ENCODE measurements at regions not wholly inside any gene's neighbourhood (a gene's known extent, or its start where the extent isn't known, plus 50 kb on each side); places are given as distances from the start of the nearest gene placed in this dataset.
"Not testable (repeated sequence)": the region's sequence is repeated elsewhere in the genome, so short reads cannot be mapped to it uniquely, and the experiment has no call there.

GRCh38 chr14:21787242-21787641 is 113.6 kb upstream of the OR4E1 start:
- POLR2A ChIA-PET; intact Hi-C loops (cut with micrococcal nuclease); H3K4me2 ChIP-seq (replicated peaks; ENCODE audit: low read depth, low read length, poor library complexity, severe bottlenecking); H3K27ac ChIP-seq (ENCODE audit: low read length in 2 of 2); H3K9ac ChIP-seq (ENCODE audit: low read length); H2AFZ ChIP-seq (ENCODE audit: insufficient read depth, low read depth, low read length, poor library complexity, severe bottlenecking); H4K20me1 ChIP-seq (ENCODE audit: control insufficient read depth, insufficient read depth, low read length, poor library complexity, severe bottlenecking); H3K27ac Mint-ChIP-seq; H3K4me3 ChIP-seq (ENCODE audit: control extremely low read depth in 1 of 5, extremely low read depth in 1 of 5, insufficient read depth in 1 of 5, low read depth in 2 of 5, low read length in 4 of 5); H3K4me1 Mint-ChIP-seq; H3K4me3 Mint-ChIP-seq; DNase-seq; CTCF ChIA-PET; H3K36me3 ChIP-seq (replicated peaks in 1 of 2; ENCODE audit: control extremely low read depth in 1 of 2, control insufficient read depth in 1 of 2, extremely low read depth in 1 of 2, insufficient read depth in 2 of 2, low read length in 1 of 2); H3K27me3 ChIP-seq (replicated peaks in 1 of 4; ENCODE audit: control extremely low read depth in 1 of 4, control insufficient read depth in 3 of 4, insufficient read depth in 4 of 4, low read length in 3 of 4); H3K79me2 ChIP-seq (ENCODE audit: control insufficient read depth, insufficient read depth, low read length); H3K4me1 ChIP-seq (ENCODE audit: control insufficient read depth in 2 of 2, insufficient read depth in 2 of 2, low read length in 2 of 2); ATAC-seq (ENCODE audit: low read depth); H3K9me3 Mint-ChIP-seq (ENCODE audit: insufficient read depth); H3K9me3 ChIP-seq (ENCODE audit: control extremely low read depth in 1 of 3, control insufficient read depth in 2 of 3, insufficient read depth in 1 of 3, low read length in 2 of 3): not testable (repeated sequence)
- peaks cover 16% of the 10 kb centered on the region for H3K27me3 Mint-ChIP-seq
- no CpG with 5 or more reads among the region's 1 CpG for WGBS (ENCODE audit: insufficient coverage)

- H3K9me3 ChIP-seq (ENCODE audit: control extremely low read depth in 1 of 3, control insufficient read depth in 2 of 3, insufficient read depth in 1 of 3, low read length in 2 of 3) = peaks cover 0 to 5% (median 0%) of the 10 kb centered on the region in 3 donors
- WGBS (ENCODE audit: insufficient coverage) = 91% methylated on average over 4 of the region's 6 CpGs
- no peaks in the 10 kb centered on the region for H3K36me3 ChIP-seq (replicated peaks in 1 of 2; ENCODE audit: control extremely low read depth in 1 of 2, control insufficient read depth in 1 of 2, extremely low read depth in 1 of 2, insufficient read depth in 2 of 2, low read length in 1 of 2)
- Mint-ChIP-seq H3K4me3 (no peak overlapping the region), H3K4me1 (no peaks in the 10 kb centered on the region), H3K9me3 (ENCODE audit: insufficient read depth) (no peaks in the 10 kb centered on the region), H3K27ac (no peak overlapping the region), H3K27me3 (peaks cover 28% of the 10 kb centered on the region)
- POLR2A ChIA-PET = no interaction called here
- no peaks in the 10 kb centered on the region for H3K79me2 ChIP-seq (ENCODE audit: control insufficient read depth, insufficient read depth, low read length)
- H3K4me3 ChIP-seq (ENCODE audit: control extremely low read depth in 1 of 5, extremely low read depth in 1 of 5, insufficient read depth in 1 of 5, low read depth in 2 of 5, low read length in 4 of 5) = no peak overlapping the region
- H2AFZ ChIP-seq (ENCODE audit: insufficient read depth, low read depth, low read length, poor library complexity, severe bottlenecking) = no peak overlapping the region
- no peak for ATAC-seq (ENCODE audit: low read depth)
- H3K4me1 ChIP-seq (ENCODE audit: control insufficient read depth in 2 of 2, insufficient read depth in 2 of 2, low read length in 2 of 2) = no peaks in the 10 kb centered on the region
- H3K27me3 ChIP-seq (replicated peaks in 1 of 4; ENCODE audit: control extremely low read depth in 1 of 4, control insufficient read depth in 3 of 4, insufficient read depth in 4 of 4, low read length in 3 of 4) = peaks cover 0 to 7% (median 1%) of the 10 kb centered on the region in 4 experiments
- DNase-seq = no peak
- CTCF ChIA-PET = interaction anchor here (0.7 kb wide), 1 partner anchor 73 kb away, joined by 3 read pairs; no protein-coding TSS in a partner anchor
- no peak overlapping the region for H3K4me2 ChIP-seq (replicated peaks; ENCODE audit: low read depth, low read length, poor library complexity, severe bottlenecking)
- no peak overlapping the region for H3K9ac ChIP-seq (ENCODE audit: low read length)
- H3K27ac ChIP-seq (ENCODE audit: low read length in 2 of 2) = no peak overlapping the region
- intact Hi-C loops (cut with micrococcal nuclease) = no loop called here
- no peak for TF ChIP-seq EZH2 (IDR thresholded peaks at IDR 0.05; ENCODE audit: borderline replicate concordance, insufficient read depth, low read depth, low read length, poor library complexity, severe bottlenecking)
- TF ChIP-seq CTCF (IDR thresholded peaks at IDR 0.05) = no peak
- H4K20me1 ChIP-seq (ENCODE audit: control insufficient read depth, insufficient read depth, low read length, poor library complexity, severe bottlenecking) = no peaks in the 10 kb centered on the region
Observed at GRCh38 chr14:21781543-21781942, 107.9 kb upstream of the OR4E1 start.
